ENCODE measurements at regions not wholly inside any gene's neighbourhood (a gene's known extent, or its start where the extent isn't known, plus 50 kb on each side); places are given as distances from the start of the nearest gene placed in this dataset.

DNA sequence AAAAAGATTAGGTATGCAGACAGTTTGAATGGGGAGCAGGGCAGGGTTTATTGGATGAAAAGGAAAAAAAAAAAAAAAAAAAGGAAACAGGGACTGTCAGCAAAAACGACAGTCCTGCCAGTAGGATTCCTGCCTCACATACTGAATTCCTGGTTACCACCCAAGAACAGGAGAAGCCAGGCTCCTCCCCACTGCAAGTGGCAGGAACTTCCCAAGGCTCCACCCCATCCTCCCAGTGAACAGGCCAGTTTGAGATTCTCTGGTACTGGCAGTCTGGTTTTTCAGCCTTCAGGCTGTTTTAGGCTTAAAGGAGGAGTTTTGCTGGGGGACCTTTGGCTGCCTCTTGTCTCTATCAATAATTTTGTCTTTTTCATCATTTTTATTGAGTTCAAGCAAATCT, 360.0 kb upstream of the CXorf51A start:
- Histone ChIP-seq H3K4me1 (ENCODE audit: control insufficient read depth in 2 of 2, insufficient read depth in 2 of 2, low read length in 2 of 2) (no peaks in the 10 kb centered on the region), H3K9ac (ENCODE audit: low read length) (no peak overlapping the region), H3K79me2 (ENCODE audit: control insufficient read depth, insufficient read depth, low read length) (no peaks in the 10 kb centered on the region), H3K9me3 (ENCODE audit: control extremely low read depth in 1 of 3, control insufficient read depth in 2 of 3, insufficient read depth in 1 of 3, low read length in 2 of 3) (no peaks in the 10 kb centered on the region), H2AFZ (ENCODE audit: insufficient read depth, low read depth, low read length, poor library complexity, severe bottlenecking) (no peak overlapping the region), H3K36me3 (replicated peaks in 1 of 2; ENCODE audit: control extremely low read depth in 1 of 2, control insufficient read depth in 1 of 2, extremely low read depth in 1 of 2, insufficient read depth in 2 of 2, low read length in 1 of 2) (no peaks in the 10 kb centered on the region), H3K4me2 (replicated peaks; ENCODE audit: low read depth, low read length, poor library complexity, severe bottlenecking) (no peak overlapping the region), H3K27me3 (replicated peaks in 1 of 4; ENCODE audit: control extremely low read depth in 1 of 4, control insufficient read depth in 3 of 4, insufficient read depth in 4 of 4, low read length in 3 of 4) (no peaks in the 10 kb centered on the region), H4K20me1 (ENCODE audit: control insufficient read depth, insufficient read depth, low read length, poor library complexity, severe bottlenecking) (no peaks in the 10 kb centered on the region), H3K27ac (ENCODE audit: low read length in 2 of 2) (no peak overlapping the region), H3K4me3 (ENCODE audit: control extremely low read depth in 1 of 5, extremely low read depth in 1 of 5, insufficient read depth in 1 of 5, low read depth in 2 of 5, low read length in 4 of 5) (no peak overlapping the region)
- no peak for TF ChIP-seq EZH2 (IDR thresholded peaks at IDR 0.05; ENCODE audit: borderline replicate concordance, insufficient read depth, low read depth, low read length, poor library complexity, severe bottlenecking)
- TF ChIP-seq, protein P1, sequence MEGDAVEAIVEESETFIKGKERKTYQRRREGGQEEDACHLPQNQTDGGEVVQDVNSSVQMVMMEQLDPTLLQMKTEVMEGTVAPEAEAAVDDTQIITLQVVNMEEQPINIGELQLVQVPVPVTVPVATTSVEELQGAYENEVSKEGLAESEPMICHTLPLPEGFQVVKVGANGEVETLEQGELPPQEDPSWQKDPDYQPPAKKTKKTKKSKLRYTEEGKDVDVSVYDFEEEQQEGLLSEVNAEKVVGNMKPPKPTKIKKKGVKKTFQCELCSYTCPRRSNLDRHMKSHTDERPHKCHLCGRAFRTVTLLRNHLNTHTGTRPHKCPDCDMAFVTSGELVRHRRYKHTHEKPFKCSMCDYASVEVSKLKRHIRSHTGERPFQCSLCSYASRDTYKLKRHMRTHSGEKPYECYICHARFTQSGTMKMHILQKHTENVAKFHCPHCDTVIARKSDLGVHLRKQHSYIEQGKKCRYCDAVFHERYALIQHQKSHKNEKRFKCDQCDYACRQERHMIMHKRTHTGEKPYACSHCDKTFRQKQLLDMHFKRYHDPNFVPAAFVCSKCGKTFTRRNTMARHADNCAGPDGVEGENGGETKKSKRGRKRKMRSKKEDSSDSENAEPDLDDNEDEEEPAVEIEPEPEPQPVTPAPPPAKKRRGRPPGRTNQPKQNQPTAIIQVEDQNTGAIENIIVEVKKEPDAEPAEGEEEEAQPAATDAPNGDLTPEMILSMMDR (IDR thresholded peaks at IDR 0.05), result no peak
- no peaks in the 10 kb centered on the region for H3K4me1 Mint-ChIP-seq
- intact Hi-C loops (cut with micrococcal nuclease), result no loop called here
- no peak overlapping the region for H3K27ac Mint-ChIP-seq
- WGBS (ENCODE audit: insufficient coverage), result 17% methylated on average over 1 of the region's 1 CpG
- no peaks in the 10 kb centered on the region for H3K9me3 Mint-ChIP-seq (ENCODE audit: insufficient read depth)
- DNase-seq (no peak), ATAC-seq (ENCODE audit: low read depth) (no peak)
- ChIA-PET POLR2A (no interaction called here), CTCF (no interaction called here)
- H3K4me3 Mint-ChIP-seq, result no peak overlapping the region
- no peaks in the 10 kb centered on the region for H3K27me3 Mint-ChIP-seq

DNA sequence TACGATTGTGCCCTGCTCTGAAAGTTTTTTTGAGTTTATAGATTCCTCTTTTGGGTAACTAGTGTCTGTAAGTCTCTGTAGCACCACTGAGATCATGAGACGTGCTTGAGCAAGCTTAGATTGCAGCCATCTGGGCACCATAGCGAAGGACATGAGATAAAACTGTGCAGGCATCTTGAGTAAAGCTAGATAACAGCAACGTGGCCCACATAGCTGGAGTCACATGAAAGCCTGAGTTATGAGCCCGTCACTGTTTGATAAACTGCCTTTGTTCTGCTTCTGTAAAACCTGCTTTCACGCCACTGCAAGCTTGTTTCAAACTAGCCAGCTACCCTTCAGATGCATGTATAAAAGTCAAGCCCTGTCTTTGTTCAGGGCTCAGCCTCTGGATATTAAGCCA, 359.1 kb upstream of the CXorf51A start:
- Histone ChIP-seq H3K36me3 (replicated peaks in 1 of 2; ENCODE audit: control extremely low read depth in 1 of 2, control insufficient read depth in 1 of 2, extremely low read depth in 1 of 2, insufficient read depth in 2 of 2, low read length in 1 of 2) (no peaks in the 10 kb centered on the region), H3K9ac (ENCODE audit: low read length) (no peak overlapping the region), H3K27me3 (replicated peaks in 1 of 4; ENCODE audit: control extremely low read depth in 1 of 4, control insufficient read depth in 3 of 4, insufficient read depth in 4 of 4, low read length in 3 of 4) (no peaks in the 10 kb centered on the region), H2AFZ (ENCODE audit: insufficient read depth, low read depth, low read length, poor library complexity, severe bottlenecking) (no peak overlapping the region), H3K4me3 (ENCODE audit: control extremely low read depth in 1 of 5, extremely low read depth in 1 of 5, insufficient read depth in 1 of 5, low read depth in 2 of 5, low read length in 4 of 5) (no peak overlapping the region), H3K79me2 (ENCODE audit: control insufficient read depth, insufficient read depth, low read length) (no peaks in the 10 kb centered on the region), H3K9me3 (ENCODE audit: control extremely low read depth in 1 of 3, control insufficient read depth in 2 of 3, insufficient read depth in 1 of 3, low read length in 2 of 3) (peaks cover 0 to 1% (median 0%) of the 10 kb centered on the region in 3 donors), H3K4me1 (ENCODE audit: control insufficient read depth in 2 of 2, insufficient read depth in 2 of 2, low read length in 2 of 2) (no peaks in the 10 kb centered on the region), H3K27ac (ENCODE audit: low read length in 2 of 2) (no peak overlapping the region), H3K4me2 (replicated peaks; ENCODE audit: low read depth, low read length, poor library complexity, severe bottlenecking) (no peak overlapping the region), H4K20me1 (ENCODE audit: control insufficient read depth, insufficient read depth, low read length, poor library complexity, severe bottlenecking) (no peaks in the 10 kb centered on the region)
- Mint-ChIP-seq H3K27me3 (no peaks in the 10 kb centered on the region), H3K27ac (no peak overlapping the region), H3K9me3 (ENCODE audit: insufficient read depth) (no peaks in the 10 kb centered on the region), H3K4me1 (no peaks in the 10 kb centered on the region), H3K4me3 (no peak overlapping the region)
- ATAC-seq (ENCODE audit: low read depth) (no peak), DNase-seq (no peak)
- WGBS (ENCODE audit: insufficient coverage), result 63% methylated on average over 3 of the region's 6 CpGs
- TF ChIP-seq, protein P1 (IDR thresholded peaks at IDR 0.05), result no peak
- TF ChIP-seq EZH2 (IDR thresholded peaks at IDR 0.05; ENCODE audit: borderline replicate concordance, insufficient read depth, low read depth, low read length, poor library complexity, severe bottlenecking), result no peak
- intact Hi-C loops (cut with micrococcal nuclease), result no loop called here
- CTCF ChIA-PET, result no interaction called here
- POLR2A ChIA-PET, result no interaction called here

Measured in B cell (primary cell).